Left hindlimb (tissue), 1 donor: ENCODE measurements at regions not wholly inside any gene's neighbourhood (a gene's known extent, or its start where the extent isn't known, plus 50 kb on each side); places are given as distances from the start of the nearest gene placed in this dataset.

Experiments used
- DNase-seq: peaks from one replicate; pipeline ENCODE4 v3.0.0-alpha.2; 2018

DNA sequence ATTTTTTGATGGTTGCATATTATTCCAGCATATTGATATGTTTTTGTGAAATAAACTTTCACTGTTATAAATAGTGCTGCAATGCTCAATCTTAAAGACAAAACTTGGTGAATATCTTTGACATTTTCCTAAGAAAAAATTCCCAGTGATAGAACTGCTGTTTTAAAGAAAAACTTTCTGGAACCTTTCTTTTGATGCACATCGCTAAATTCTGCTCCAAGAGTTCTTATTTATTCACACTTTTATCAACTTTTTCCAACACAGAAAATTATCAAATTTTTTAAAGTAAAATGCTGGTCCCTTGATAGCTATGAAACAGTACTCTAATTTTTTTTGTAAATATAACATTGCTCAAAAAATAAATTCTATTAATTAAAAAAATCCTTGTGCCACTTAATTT lies 196.6 kb downstream of the HS3ST3A1 start:
- no peak for DNase-seq

GRCh38 chr17:13403982-13404946 lies 197.5 kb downstream of the HS3ST3A1 start:
- no peak for DNase-seq

- no peak for DNase-seq
Observed at GRCh38 chr17:13400491-13400890, 201.2 kb downstream of the HS3ST3A1 start.

- DNase-seq: no peak
Observed at GRCh38 chr17:13398853-13399252, 202.9 kb downstream of the HS3ST3A1 start.

DNA sequence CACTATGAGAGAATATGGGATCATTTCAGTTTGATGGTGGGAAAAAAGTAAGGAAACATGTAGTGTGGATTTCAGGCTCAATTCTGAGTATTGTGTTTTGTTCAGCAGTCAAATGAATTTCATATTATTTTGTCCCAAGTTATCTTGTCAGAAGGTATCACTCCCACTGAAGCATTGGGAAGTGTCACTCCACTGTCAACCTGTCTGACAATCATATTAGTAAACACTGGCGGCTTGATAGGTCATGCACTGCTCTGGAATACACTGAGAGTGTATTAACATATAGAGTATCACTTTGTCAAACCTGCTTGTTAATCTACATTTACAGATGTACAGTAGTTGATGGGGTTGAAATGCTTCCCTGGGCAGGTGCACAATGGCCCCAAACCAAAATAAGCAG lies 203.6 kb downstream of the HS3ST3A1 start:
- DNase-seq: no peak

DNA sequence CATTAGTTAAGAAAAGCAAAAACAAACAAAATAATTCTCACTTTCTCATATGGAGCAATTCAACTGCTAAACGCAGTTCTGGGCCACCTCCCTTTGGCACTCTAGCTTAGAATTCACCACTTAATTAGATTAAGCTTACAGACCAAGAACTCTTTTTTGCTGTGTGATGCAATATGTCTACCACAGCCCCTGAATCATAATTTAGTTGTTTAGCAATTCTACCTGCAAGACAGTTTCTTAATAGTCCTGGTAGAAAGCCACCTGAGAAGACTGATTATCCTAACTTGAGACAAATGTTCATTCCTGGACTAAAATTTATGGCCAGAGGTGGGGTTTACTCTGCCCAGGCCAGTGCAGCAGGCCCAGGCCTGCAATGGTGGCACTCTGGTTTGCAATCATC lies 205.9 kb downstream of the HS3ST3A1 start:
- DNase-seq: no peak

GRCh38 chr17:13395346-13395745 lies 206.4 kb downstream of the HS3ST3A1 start:
- DNase-seq: no peak

GRCh38 chr17:13393841-13394710 lies 207.7 kb downstream of the HS3ST3A1 start:
- no peak for DNase-seq

- no peak for DNase-seq
Observed at GRCh38 chr17:13387952-13388351, 213.8 kb downstream of the HS3ST3A1 start.

- DNase-seq: no peak
Observed at GRCh38 chr17:13387236-13387635, 214.5 kb downstream of the HS3ST3A1 start.

DNA sequence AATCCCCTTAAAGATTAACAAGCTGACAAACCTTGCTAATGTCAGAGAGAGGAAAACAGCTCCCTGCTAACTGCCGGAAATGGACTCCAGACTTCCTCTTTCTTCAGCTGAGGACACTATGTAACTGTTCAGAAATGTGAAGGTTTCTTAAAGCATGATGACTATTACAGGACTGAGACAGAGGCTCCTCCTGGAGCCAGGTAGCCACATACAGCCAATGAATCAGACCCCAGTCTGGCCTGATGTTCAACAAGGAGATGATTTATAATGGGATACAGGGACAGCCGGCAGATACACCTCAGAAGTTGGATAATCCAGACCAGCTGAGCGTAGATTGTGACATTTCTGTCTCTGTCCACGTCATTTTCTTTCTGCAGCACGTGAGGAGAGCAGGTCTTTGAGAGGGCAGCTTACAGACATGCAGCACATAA lies 216.2 kb downstream of the HS3ST3A1 start:
- DNase-seq: no peak

GRCh38 chr17:13384626-13385025 lies 217.1 kb downstream of the HS3ST3A1 start:
- no peak for DNase-seq

- DNase-seq: peak; percentile 67
Observed at GRCh38 chr17:13378361-13378760, 223.4 kb downstream of the HS3ST3A1 start.

- peak; percentile 60 for DNase-seq
Observed at GRCh38 chr17:13374203-13375143, 227.3 kb downstream of the HS3ST3A1 start.

DNA sequence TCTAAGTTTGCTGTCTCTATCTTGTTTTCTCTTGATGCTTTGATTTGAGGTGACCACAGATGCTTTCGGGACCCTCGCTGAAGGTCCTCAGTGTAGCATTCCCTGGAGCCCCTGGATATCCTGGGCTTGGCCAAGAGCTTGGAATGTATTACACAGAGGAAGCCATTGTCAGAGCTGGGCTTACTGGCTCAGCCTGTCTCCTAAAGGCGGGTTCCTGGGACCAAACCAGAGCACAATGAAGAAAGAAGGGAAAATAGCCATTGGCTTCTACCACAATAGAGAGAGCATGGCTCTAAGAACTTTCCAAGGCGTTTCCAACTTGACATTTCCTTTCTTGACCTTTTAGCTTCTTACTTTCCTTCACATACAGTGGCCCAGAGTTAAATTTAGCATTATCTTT lies 229.3 kb downstream of the HS3ST3A1 start:
- DNase-seq: no peak

GRCh38 chr17:13367154-13367553 lies 234.6 kb downstream of the HS3ST3A1 start:
- DNase-seq: no peak

DNA sequence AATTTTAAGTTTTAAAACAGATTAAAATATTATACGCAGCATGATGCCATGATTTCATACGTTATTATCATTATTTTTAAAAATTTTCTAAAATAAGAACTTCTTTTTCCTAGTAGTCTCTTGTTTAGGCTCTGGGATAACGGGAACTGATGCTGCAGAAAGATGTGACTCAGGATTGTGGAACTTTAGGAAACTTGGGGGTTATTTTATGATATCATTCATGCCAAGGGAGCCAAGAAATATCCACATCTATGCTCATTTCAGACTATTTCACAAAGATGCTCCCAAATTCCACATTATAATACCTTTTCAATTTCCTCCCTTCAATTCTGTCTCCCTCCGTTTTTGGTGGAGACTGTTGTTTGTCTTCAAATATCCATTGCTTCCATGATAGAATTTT lies 236.4 kb downstream of the HS3ST3A1 start:
- DNase-seq: no peak

- no peak for DNase-seq
Observed at GRCh38 chr17:13363771-13364170, 238.0 kb downstream of the HS3ST3A1 start.

- DNase-seq: no peak
Observed at GRCh38 chr17:13362341-13363122, 239.2 kb downstream of the HS3ST3A1 start.

GRCh38 chr17:13359774-13360173 lies 242.0 kb downstream of the HS3ST3A1 start:
- DNase-seq: no peak

GRCh38 chr17:13355054-13355453 lies 246.7 kb downstream of the HS3ST3A1 start:
- DNase-seq: no peak

- peak; percentile 65 for DNase-seq
Observed at GRCh38 chr17:13353590-13353989, 248.1 kb downstream of the HS3ST3A1 start.
